OCI-LY7 (cell line): ENCODE measurements at regions not wholly inside any gene's neighbourhood (a gene's known extent, or its start where the extent isn't known, plus 50 kb on each side); places are given as distances from the start of the nearest gene placed in this dataset.
A peak's percentile ranks its signal among the peaks of the same experiment; 100 is the strongest.

Source experiments
- BruUV-seq: library from RNA; stranded (reverse); fragments of 400-500 nt; replicated peaks from 2 replicates; lab custom pipeline; 2021; lab: Mats Ljungman, UMichigan
- CTCF ChIA-PET: fragments of 300-600 bp; sonication (Branson Sonifier 250); formaldehyde crosslinking; loops from one replicate; lab custom pipeline; 2022; ENCODE audit warnings: antibody characterized with exemption; ENCODE audit not compliant: unreplicated experiment; lab: Charles Lee
- POLR2A ChIA-PET: fragments of 300-600 bp; sonication (Branson Sonifier 250); formaldehyde crosslinking; loops from one replicate; lab custom pipeline; 2022; ENCODE audit warnings: antibody characterized with exemption; lab: Charles Lee
- DNase-seq: peaks from one replicate; pipeline ENCODE4 v3.0.0-alpha.2; 2015; ENCODE audit warnings: low spot score
- H2AFZ ChIP-seq: fragments of 200-600 bp; sonication (generic), shearing (Covaris generic); 2 replicates; pipeline ENCODE4 v1.6.1; 2014; ENCODE audit warnings: mild to moderate bottlenecking, antibody characterized with exemption, low read length, moderate library complexity
- H3K27ac ChIP-seq: fragments of 200-600 bp; sonication (generic); 2 replicates; pipeline ENCODE4 v1.5.1; 2014; ENCODE audit warnings: mixed run types, low read depth, mild to moderate bottlenecking, moderate library complexity, low read length, inconsistent platforms; ENCODE audit not compliant: poor library complexity, severe bottlenecking
- H3K36me3 ChIP-seq: fragments of 200-600 bp; sonication (generic); 2 replicates; pipeline ENCODE4 v1.6.1; 2014; ENCODE audit warnings: mild to moderate bottlenecking, antibody characterized with exemption, low read length, moderate library complexity, mixed read lengths; ENCODE audit not compliant: insufficient read depth
- H3K4me1 ChIP-seq: fragments of 200-600 bp; sonication (generic); 2 replicates; pipeline ENCODE4 v1.5.1; 2014; ENCODE audit warnings: mild to moderate bottlenecking, low read length; ENCODE audit not compliant: insufficient read depth, poor library complexity, severe bottlenecking
- H3K4me2 ChIP-seq: fragments of 200-600 bp; sonication (generic); 2 replicates; pipeline ENCODE4 v1.6.1; 2014; ENCODE audit warnings: mild to moderate bottlenecking, low read length
- H3K4me3 ChIP-seq: fragments of 200-600 bp; sonication (generic); 2 replicates; pipeline ENCODE4 v1.5.1; 2014; ENCODE audit warnings: mild to moderate bottlenecking, low read depth, low read length; ENCODE audit not compliant: poor library complexity, severe bottlenecking
- H3K79me2 ChIP-seq: fragments of 200-600 bp; sonication (generic); 2 replicates; pipeline ENCODE4 v1.6.1; 2016; ENCODE audit warnings: low read depth, mild to moderate bottlenecking, low read length, moderate library complexity, mixed read lengths; ENCODE audit not compliant: insufficient read depth
- H3K9me2 ChIP-seq: fragments of 200-600 bp; sonication (generic); 2 replicates; pipeline ENCODE4 v1.6.1; 2016; ENCODE audit warnings: mild to moderate bottlenecking, low read length, mixed read lengths; ENCODE audit not compliant: insufficient read depth
- H3K9me3 ChIP-seq: fragments of 200-600 bp; sonication (generic); 2 replicates; pipeline ENCODE4 v1.6.1; 2014; ENCODE audit warnings: mild to moderate bottlenecking, mixed run types, low read length, mixed read lengths
- H4K20me1 ChIP-seq: fragments of 200-600 bp; sonication (generic); 2 replicates; pipeline ENCODE4 v1.6.1; 2014; ENCODE audit warnings: mild to moderate bottlenecking, antibody characterized with exemption, low read length, moderate library complexity, mixed read lengths; ENCODE audit not compliant: insufficient read depth
- EZH2phosphoT487 ChIP-seq: fragments of 200-600 bp; sonication (generic); IDR thresholded peaks from 2 replicates; pipeline ENCODE4 v1.6.1; 2018; ENCODE audit warnings: low read depth, borderline replicate concordance, mild to moderate bottlenecking, mixed run types, antibody characterized with exemption, low read length, moderate library complexity, mixed read lengths
- intact Hi-C: fragments of 100-400 bp; cut with micrococcal nuclease; formaldehyde crosslinking; loops from one replicate; pipeline ENCODE4 v1.10.0; 2022; ENCODE audit not compliant: unreplicated experiment
- TF ChIP-seq, protein P1 (sequence below): fragments of 200-600 bp; sonication (generic); conservative IDR thresholded peaks from 2 replicates; pipeline ENCODE4 v1.5.1; 2014; ENCODE audit warnings: mild to moderate bottlenecking, antibody characterized with exemption, low read length, moderate library complexity, mixed read lengths

GRCh38 chr1:223486366-223486765 is 93.2 kb downstream of the CCDC185 start:
- Histone ChIP-seq H3K79me2 (no peaks in the 10 kb centered on the region), H2AFZ (no peak overlapping the region), H3K4me1 (no peaks in the 10 kb centered on the region), H3K27ac (no peak overlapping the region), H3K36me3 (no peaks in the 10 kb centered on the region), H3K4me3 (no peak overlapping the region), H3K4me2 (no peak overlapping the region), H3K9me3 (no peaks in the 10 kb centered on the region), H4K20me1 (no peaks in the 10 kb centered on the region), H3K9me2 (no peaks in the 10 kb centered on the region)
- CTCF ChIA-PET: no interaction called here
- no peak for DNase-seq
- no TSS peak for BruUV-seq
- TF ChIP-seq, protein P1, sequence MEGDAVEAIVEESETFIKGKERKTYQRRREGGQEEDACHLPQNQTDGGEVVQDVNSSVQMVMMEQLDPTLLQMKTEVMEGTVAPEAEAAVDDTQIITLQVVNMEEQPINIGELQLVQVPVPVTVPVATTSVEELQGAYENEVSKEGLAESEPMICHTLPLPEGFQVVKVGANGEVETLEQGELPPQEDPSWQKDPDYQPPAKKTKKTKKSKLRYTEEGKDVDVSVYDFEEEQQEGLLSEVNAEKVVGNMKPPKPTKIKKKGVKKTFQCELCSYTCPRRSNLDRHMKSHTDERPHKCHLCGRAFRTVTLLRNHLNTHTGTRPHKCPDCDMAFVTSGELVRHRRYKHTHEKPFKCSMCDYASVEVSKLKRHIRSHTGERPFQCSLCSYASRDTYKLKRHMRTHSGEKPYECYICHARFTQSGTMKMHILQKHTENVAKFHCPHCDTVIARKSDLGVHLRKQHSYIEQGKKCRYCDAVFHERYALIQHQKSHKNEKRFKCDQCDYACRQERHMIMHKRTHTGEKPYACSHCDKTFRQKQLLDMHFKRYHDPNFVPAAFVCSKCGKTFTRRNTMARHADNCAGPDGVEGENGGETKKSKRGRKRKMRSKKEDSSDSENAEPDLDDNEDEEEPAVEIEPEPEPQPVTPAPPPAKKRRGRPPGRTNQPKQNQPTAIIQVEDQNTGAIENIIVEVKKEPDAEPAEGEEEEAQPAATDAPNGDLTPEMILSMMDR: peak; percentile 30; the same call in 1 of the 2 replicates
- TF ChIP-seq EZH2phosphoT487: no peak
- intact Hi-C loops: no loop called here
- POLR2A ChIA-PET: no interaction called here

- no peaks in the 10 kb centered on the region for H4K20me1 ChIP-seq
- ChIA-PET CTCF (no interaction called here), POLR2A (no interaction called here)
- no peaks in the 10 kb centered on the region for H3K79me2 ChIP-seq
- no peak overlapping the region for H2AFZ ChIP-seq
- TF ChIP-seq, protein P1: no peak
- no peak for TF ChIP-seq EZH2phosphoT487
- H3K27ac ChIP-seq: no peak overlapping the region
- no peak for DNase-seq
- intact Hi-C loops: no loop called here
- no TSS peak for BruUV-seq
- H3K9me2 ChIP-seq: no peaks in the 10 kb centered on the region
- H3K9me3 ChIP-seq: no peaks in the 10 kb centered on the region
- no peaks in the 10 kb centered on the region for H3K36me3 ChIP-seq
- no peak overlapping the region for H3K4me3 ChIP-seq
- no peaks in the 10 kb centered on the region for H3K4me1 ChIP-seq
- H3K4me2 ChIP-seq: no peak overlapping the region
Observed at GRCh38 chr1:223486932-223487886, 94.0 kb downstream of the CCDC185 start.

- no peaks in the 10 kb centered on the region for H3K4me1 ChIP-seq
- no TSS peak for BruUV-seq
- no peak overlapping the region for H3K4me2 ChIP-seq
- no peak overlapping the region for H3K4me3 ChIP-seq
- ChIA-PET CTCF (no interaction called here), POLR2A (no interaction called here)
- no peaks in the 10 kb centered on the region for H3K9me3 ChIP-seq
- H4K20me1 ChIP-seq: no peaks in the 10 kb centered on the region
- intact Hi-C loops: no loop called here
- DNase-seq: no peak
- H2AFZ ChIP-seq: no peak overlapping the region
- H3K79me2 ChIP-seq: no peaks in the 10 kb centered on the region
- TF ChIP-seq, protein P1: no peak
- no peak for TF ChIP-seq EZH2phosphoT487
- H3K36me3 ChIP-seq: no peaks in the 10 kb centered on the region
- H3K27ac ChIP-seq: no peak overlapping the region
- H3K9me2 ChIP-seq: no peaks in the 10 kb centered on the region
Observed at GRCh38 chr1:223487887-223488259, 94.7 kb downstream of the CCDC185 start.
